ENCODE measurements at regions not wholly inside any gene's neighbourhood (a gene's known extent, or its start where the extent isn't known, plus 50 kb on each side); places are given as distances from the start of the nearest gene placed in this dataset.

DNA sequence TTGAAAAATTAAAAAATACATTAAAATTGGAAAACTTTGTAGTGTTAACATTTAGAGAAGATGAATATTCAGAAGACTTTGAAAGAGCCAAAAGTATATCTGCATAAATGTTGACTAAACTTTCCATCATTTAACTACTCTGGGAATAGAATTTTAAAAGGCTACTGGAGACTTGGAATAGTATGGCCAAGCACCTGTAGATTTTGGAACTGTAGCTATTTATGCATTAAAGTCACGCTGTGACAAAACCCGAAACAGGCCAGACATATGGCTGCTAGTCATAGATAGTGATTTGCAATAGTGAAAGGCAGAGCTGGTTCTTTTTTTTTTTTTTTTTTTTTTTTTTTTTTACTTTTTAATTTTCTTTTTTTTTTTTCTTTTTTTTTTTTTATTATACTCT is 396.0 kb downstream of the SOCS6 start:
- no peaks in the 10 kb centered on the region for H3K4me1 ChIP-seq
- TF ChIP-seq, protein P1, sequence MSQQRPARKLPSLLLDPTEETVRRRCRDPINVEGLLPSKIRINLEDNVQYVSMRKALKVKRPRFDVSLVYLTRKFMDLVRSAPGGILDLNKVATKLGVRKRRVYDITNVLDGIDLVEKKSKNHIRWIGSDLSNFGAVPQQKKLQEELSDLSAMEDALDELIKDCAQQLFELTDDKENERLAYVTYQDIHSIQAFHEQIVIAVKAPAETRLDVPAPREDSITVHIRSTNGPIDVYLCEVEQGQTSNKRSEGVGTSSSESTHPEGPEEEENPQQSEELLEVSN (IDR thresholded peaks at IDR 0.05; ENCODE audit: borderline replicate concordance, low read depth): no peak
- TF ChIP-seq, protein P2, sequence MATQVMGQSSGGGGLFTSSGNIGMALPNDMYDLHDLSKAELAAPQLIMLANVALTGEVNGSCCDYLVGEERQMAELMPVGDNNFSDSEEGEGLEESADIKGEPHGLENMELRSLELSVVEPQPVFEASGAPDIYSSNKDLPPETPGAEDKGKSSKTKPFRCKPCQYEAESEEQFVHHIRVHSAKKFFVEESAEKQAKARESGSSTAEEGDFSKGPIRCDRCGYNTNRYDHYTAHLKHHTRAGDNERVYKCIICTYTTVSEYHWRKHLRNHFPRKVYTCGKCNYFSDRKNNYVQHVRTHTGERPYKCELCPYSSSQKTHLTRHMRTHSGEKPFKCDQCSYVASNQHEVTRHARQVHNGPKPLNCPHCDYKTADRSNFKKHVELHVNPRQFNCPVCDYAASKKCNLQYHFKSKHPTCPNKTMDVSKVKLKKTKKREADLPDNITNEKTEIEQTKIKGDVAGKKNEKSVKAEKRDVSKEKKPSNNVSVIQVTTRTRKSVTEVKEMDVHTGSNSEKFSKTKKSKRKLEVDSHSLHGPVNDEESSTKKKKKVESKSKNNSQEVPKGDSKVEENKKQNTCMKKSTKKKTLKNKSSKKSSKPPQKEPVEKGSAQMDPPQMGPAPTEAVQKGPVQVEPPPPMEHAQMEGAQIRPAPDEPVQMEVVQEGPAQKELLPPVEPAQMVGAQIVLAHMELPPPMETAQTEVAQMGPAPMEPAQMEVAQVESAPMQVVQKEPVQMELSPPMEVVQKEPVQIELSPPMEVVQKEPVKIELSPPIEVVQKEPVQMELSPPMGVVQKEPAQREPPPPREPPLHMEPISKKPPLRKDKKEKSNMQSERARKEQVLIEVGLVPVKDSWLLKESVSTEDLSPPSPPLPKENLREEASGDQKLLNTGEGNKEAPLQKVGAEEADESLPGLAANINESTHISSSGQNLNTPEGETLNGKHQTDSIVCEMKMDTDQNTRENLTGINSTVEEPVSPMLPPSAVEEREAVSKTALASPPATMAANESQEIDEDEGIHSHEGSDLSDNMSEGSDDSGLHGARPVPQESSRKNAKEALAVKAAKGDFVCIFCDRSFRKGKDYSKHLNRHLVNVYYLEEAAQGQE (IDR thresholded peaks at IDR 0.05): no peak
- TF ChIP-seq KDM1A (IDR thresholded peaks at IDR 0.05; ENCODE audit: low read depth): no peak
- TF ChIP-seq, protein P3, sequence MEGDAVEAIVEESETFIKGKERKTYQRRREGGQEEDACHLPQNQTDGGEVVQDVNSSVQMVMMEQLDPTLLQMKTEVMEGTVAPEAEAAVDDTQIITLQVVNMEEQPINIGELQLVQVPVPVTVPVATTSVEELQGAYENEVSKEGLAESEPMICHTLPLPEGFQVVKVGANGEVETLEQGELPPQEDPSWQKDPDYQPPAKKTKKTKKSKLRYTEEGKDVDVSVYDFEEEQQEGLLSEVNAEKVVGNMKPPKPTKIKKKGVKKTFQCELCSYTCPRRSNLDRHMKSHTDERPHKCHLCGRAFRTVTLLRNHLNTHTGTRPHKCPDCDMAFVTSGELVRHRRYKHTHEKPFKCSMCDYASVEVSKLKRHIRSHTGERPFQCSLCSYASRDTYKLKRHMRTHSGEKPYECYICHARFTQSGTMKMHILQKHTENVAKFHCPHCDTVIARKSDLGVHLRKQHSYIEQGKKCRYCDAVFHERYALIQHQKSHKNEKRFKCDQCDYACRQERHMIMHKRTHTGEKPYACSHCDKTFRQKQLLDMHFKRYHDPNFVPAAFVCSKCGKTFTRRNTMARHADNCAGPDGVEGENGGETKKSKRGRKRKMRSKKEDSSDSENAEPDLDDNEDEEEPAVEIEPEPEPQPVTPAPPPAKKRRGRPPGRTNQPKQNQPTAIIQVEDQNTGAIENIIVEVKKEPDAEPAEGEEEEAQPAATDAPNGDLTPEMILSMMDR (IDR thresholded peaks at IDR 0.05): no peak
- CTCF ChIA-PET: no interaction called here
- FAIRE-seq (no peak), ATAC-seq (no peak), DNase-seq (ENCODE audit: low read depth in 1 of 2, low spot score in 1 of 2) (no peak)
- no peaks in the 10 kb centered on the region for H3K9me3 ChIP-seq
- H3K4me3 ChIP-seq: no peak overlapping the region
- WGBS (ENCODE audit: missing lambda C conversion rate): 88% methylated on average over 2 of the region's 2 CpGs
- POLR2A ChIA-PET: no interaction called here
- H3K27ac ChIP-seq: no peak overlapping the region
- no peak overlapping the region for H3K4me2 ChIP-seq

DNA sequence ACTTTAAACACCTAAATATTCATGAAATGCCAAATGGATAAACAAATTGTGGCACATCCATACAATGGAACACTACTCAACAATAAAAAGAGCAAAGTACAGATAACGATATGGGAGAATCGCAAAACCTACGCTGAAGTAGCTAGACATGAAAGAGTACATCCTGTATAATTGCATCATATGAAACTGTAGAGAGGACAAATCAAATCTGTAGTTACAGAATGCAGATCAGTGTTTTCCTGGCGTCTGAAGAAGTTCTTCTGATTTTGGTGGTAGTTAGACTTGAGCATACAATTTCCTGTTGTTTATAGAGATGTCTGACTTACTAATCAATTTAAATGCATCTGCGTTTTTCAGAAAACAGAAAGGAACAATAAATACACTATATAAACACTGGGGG is 394.4 kb downstream of the SOCS6 start:
- WGBS (ENCODE audit: missing lambda C conversion rate): 41% methylated on average over 5 of the region's 5 CpGs
- Histone ChIP-seq H3K4me2 (no peak overlapping the region), H3K9me3 (no peaks in the 10 kb centered on the region), H3K4me1 (no peaks in the 10 kb centered on the region), H3K4me3 (no peak overlapping the region), H3K27ac (no peak overlapping the region)
- ChIA-PET CTCF (no interaction called here), POLR2A (no interaction called here)
- no peak for FAIRE-seq
- ATAC-seq: no peak
- TF ChIP-seq, protein P1 (IDR thresholded peaks at IDR 0.05; ENCODE audit: borderline replicate concordance, low read depth): no peak
- TF ChIP-seq EP300 (IDR thresholded peaks at IDR 0.05) (no peak), ZNF302 (CRISPR knock-in tag; IDR thresholded peaks at IDR 0.05) (no peak), HOXA7 (CRISPR knock-in tag; IDR thresholded peaks at IDR 0.05) (no peak), ZSCAN20 (CRISPR knock-in tag; IDR thresholded peaks at IDR 0.05) (no peak), CBX8 (IDR thresholded peaks at IDR 0.05) (no peak), EHMT2 (IDR thresholded peaks at IDR 0.05; ENCODE audit: low read depth) (no peak), NR3C1 (IDR thresholded peaks at IDR 0.05) (no peak), CHD4 (IDR thresholded peaks at IDR 0.05; ENCODE audit: borderline replicate concordance) (no peak)
- TF ChIP-seq, protein P4, sequence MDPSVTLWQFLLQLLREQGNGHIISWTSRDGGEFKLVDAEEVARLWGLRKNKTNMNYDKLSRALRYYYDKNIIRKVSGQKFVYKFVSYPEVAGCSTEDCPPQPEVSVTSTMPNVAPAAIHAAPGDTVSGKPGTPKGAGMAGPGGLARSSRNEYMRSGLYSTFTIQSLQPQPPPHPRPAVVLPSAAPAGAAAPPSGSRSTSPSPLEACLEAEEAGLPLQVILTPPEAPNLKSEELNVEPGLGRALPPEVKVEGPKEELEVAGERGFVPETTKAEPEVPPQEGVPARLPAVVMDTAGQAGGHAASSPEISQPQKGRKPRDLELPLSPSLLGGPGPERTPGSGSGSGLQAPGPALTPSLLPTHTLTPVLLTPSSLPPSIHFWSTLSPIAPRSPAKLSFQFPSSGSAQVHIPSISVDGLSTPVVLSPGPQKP (IDR thresholded peaks at IDR 0.05; ENCODE audit: low read depth, low read length): no peak
- TF ChIP-seq, protein P5, sequence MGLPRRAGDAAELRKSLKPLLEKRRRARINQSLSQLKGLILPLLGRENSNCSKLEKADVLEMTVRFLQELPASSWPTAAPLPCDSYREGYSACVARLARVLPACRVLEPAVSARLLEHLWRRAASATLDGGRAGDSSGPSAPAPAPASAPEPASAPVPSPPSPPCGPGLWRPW (IDR thresholded peaks at IDR 0.05): no peak
- no peak for DNase-seq (ENCODE audit: low read depth in 1 of 2, low spot score in 1 of 2)

DNA sequence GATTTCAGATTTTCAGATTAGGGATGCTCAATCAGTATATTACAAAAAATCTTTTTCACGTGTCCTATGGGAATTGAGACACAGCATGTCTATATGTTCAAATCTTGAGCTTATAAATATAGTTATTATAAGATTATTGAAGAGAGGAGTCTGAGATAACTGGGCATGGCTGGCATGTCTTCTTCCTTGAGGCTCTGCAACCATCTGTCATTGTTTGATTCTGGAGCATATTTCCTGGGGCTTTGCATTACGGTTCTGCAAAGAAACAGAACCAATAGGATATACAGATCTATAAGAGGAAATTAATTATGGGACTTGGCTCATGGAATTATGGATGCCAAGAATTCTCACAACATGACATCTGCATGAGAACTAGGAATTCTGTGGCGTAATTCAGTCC is 386.1 kb downstream of the SOCS6 start:
- Histone ChIP-seq H3K27ac (no peak overlapping the region), H3K4me2 (no peak overlapping the region), H3K9me3 (no peaks in the 10 kb centered on the region), H3K4me1 (no peaks in the 10 kb centered on the region), H3K4me3 (no peak overlapping the region)
- CTCF ChIA-PET: no interaction called here
- TF ChIP-seq KDM5A (IDR thresholded peaks at IDR 0.05) (no peak), KDM1A (IDR thresholded peaks at IDR 0.05; ENCODE audit: low read depth) (no peak)
- DNase-seq (ENCODE audit: low read depth in 1 of 2, low spot score in 1 of 2): no peak
- WGBS (ENCODE audit: missing lambda C conversion rate): 20% methylated on average over 3 of the region's 3 CpGs
- POLR2A ChIA-PET: no interaction called here
- no peak for FAIRE-seq
- no peak for ATAC-seq
